IPS-20b (cell line): ENCODE measurements at regions not wholly inside any gene's neighbourhood (a gene's known extent, or its start where the extent isn't known, plus 50 kb on each side); places are given as distances from the start of the nearest gene placed in this dataset.
"Not testable (repeated sequence)": the region's sequence is repeated elsewhere in the genome, so short reads cannot be mapped to it uniquely, and the experiment has no call there.

Experiments
- H3K27ac ChIP-seq: one replicate; pipeline ENCODE4 v1.5.1; 2013; ENCODE audit warnings: low read length
- H3K27me3 ChIP-seq: 2 replicates; pipeline ENCODE4 v1.6.1; 2013; ENCODE audit warnings: mild to moderate bottlenecking, low read length, inconsistent platforms; ENCODE audit not compliant: insufficient read depth
- H3K36me3 ChIP-seq: 2 replicates; pipeline ENCODE4 v1.6.1; 2013; ENCODE audit warnings: low read depth, mild to moderate bottlenecking, inconsistent platforms, low read length, moderate library complexity; ENCODE audit not compliant: insufficient read depth
- H3K4me1 ChIP-seq: 2 replicates; pipeline ENCODE4 v1.6.1; 2013; ENCODE audit warnings: mild to moderate bottlenecking, control low read depth, inconsistent platforms, low read length, moderate library complexity; ENCODE audit not compliant: insufficient read depth
- H3K4me3 ChIP-seq: 2 replicates; pipeline ENCODE4 v1.5.1; 2013; ENCODE audit warnings: mild to moderate bottlenecking, low read length, inconsistent platforms
- H3K9ac ChIP-seq: 2 replicates; pipeline ENCODE4 v1.6.1; 2013; ENCODE audit warnings: low read depth, mild to moderate bottlenecking, inconsistent platforms, low read length, moderate library complexity
- H3K9me3 ChIP-seq: 2 replicates; pipeline ENCODE4 v1.6.1; 2013; ENCODE audit warnings: mild to moderate bottlenecking, low read depth, low read length, inconsistent platforms; ENCODE audit not compliant: insufficient read depth

- Histone ChIP-seq H3K27me3 (no peaks in the 10 kb centered on the region), H3K4me1 (0 out of 2 replicates have a peak, but pooled peaks cover 2% of the 10 kb centered on the region), H3K27ac (no peak overlapping the region), H3K4me3 (no peak overlapping the region), H3K9ac (no peak overlapping the region), H3K9me3 (peaks cover 25% of the 10 kb centered on the region), H3K36me3 (no peaks in the 10 kb centered on the region)
Observed at GRCh38 chr7:85685901-85686300, 499.0 kb upstream of the SEMA3D start.

- Histone ChIP-seq H3K27me3 (no peaks in the 10 kb centered on the region), H3K9me3 (peaks cover 33% of the 10 kb centered on the region), H3K27ac (no peak overlapping the region), H3K4me1 (0 out of 2 replicates have a peak, but pooled peaks cover 2% of the 10 kb centered on the region), H3K36me3 (no peaks in the 10 kb centered on the region), H3K9ac (no peak overlapping the region), H3K4me3 (no peak overlapping the region)
Observed at GRCh38 chr7:85682833-85683620, 496.2 kb upstream of the SEMA3D start.

GRCh38 chr7:85681241-85681640, 494.4 kb upstream of the SEMA3D start:
- Histone ChIP-seq H3K36me3 (no peaks in the 10 kb centered on the region), H3K9me3 (peaks cover 17% of the 10 kb centered on the region), H3K4me1 (0 out of 2 replicates have a peak, but pooled peaks cover 2% of the 10 kb centered on the region), H3K27me3 (no peaks in the 10 kb centered on the region), H3K27ac (no peak overlapping the region), H3K9ac (no peak overlapping the region), H3K4me3 (no peak overlapping the region)

- not testable (repeated sequence) for H3K4me1 ChIP-seq, H3K27me3 ChIP-seq, H3K36me3 ChIP-seq, H3K9ac ChIP-seq, H3K4me3 ChIP-seq, H3K9me3 ChIP-seq, H3K27ac ChIP-seq
Observed at GRCh38 chr7:85675093-85675492, 488.2 kb upstream of the SEMA3D start.

- Histone ChIP-seq H3K9me3 (no peaks in the 10 kb centered on the region), H3K9ac (no peak overlapping the region), H3K4me3 (no peak overlapping the region), H3K36me3 (no peaks in the 10 kb centered on the region), H3K4me1 (no peaks in the 10 kb centered on the region), H3K27ac (no peak overlapping the region), H3K27me3 (no peaks in the 10 kb centered on the region)
Observed at GRCh38 chr7:85673876-85674275, 487.0 kb upstream of the SEMA3D start.

- Histone ChIP-seq H3K27ac (no peak overlapping the region), H3K4me3 (no peak overlapping the region), H3K9me3 (no peaks in the 10 kb centered on the region), H3K4me1 (no peaks in the 10 kb centered on the region), H3K36me3 (no peaks in the 10 kb centered on the region), H3K27me3 (no peaks in the 10 kb centered on the region), H3K9ac (no peak overlapping the region)
Observed at GRCh38 chr7:85669225-85669624, 482.4 kb upstream of the SEMA3D start.

- no peaks in the 10 kb centered on the region for H3K9me3 ChIP-seq
- H3K36me3 ChIP-seq, result no peaks in the 10 kb centered on the region
- no peaks in the 10 kb centered on the region for H3K4me1 ChIP-seq
- no peak overlapping the region for H3K4me3 ChIP-seq
- H3K27me3 ChIP-seq, result no peaks in the 10 kb centered on the region
- H3K27ac ChIP-seq, result no peak overlapping the region
- H3K9ac ChIP-seq, result no peak overlapping the region
Observed at GRCh38 chr7:85664341-85664740, 477.5 kb upstream of the SEMA3D start.

- no peak overlapping the region for H3K27ac ChIP-seq
- H3K4me1 ChIP-seq, result no peaks in the 10 kb centered on the region
- no peak overlapping the region for H3K9ac ChIP-seq
- H3K4me3 ChIP-seq, result no peak overlapping the region
- H3K27me3 ChIP-seq, result no peaks in the 10 kb centered on the region
- H3K9me3 ChIP-seq, result no peaks in the 10 kb centered on the region
- no peaks in the 10 kb centered on the region for H3K36me3 ChIP-seq
Observed at GRCh38 chr7:85659364-85659763, 472.5 kb upstream of the SEMA3D start.

GRCh38 chr7:85655252-85655651, 468.4 kb upstream of the SEMA3D start:
- Histone ChIP-seq H3K4me1 (no peaks in the 10 kb centered on the region), H3K9me3 (no peaks in the 10 kb centered on the region), H3K27ac (no peak overlapping the region), H3K4me3 (no peak overlapping the region), H3K36me3 (no peaks in the 10 kb centered on the region), H3K9ac (no peak overlapping the region), H3K27me3 (no peaks in the 10 kb centered on the region)

GRCh38 chr7:85644272-85644671, 457.4 kb upstream of the SEMA3D start:
- H3K9me3 ChIP-seq, result no peaks in the 10 kb centered on the region
- H3K27me3 ChIP-seq, result no peaks in the 10 kb centered on the region
- no peak overlapping the region for H3K4me3 ChIP-seq
- H3K36me3 ChIP-seq, result no peaks in the 10 kb centered on the region
- no peak overlapping the region for H3K27ac ChIP-seq
- H3K9ac ChIP-seq, result no peak overlapping the region
- no peaks in the 10 kb centered on the region for H3K4me1 ChIP-seq

- no peak overlapping the region for H3K9ac ChIP-seq
- no peaks in the 10 kb centered on the region for H3K27me3 ChIP-seq
- H3K4me3 ChIP-seq, result no peak overlapping the region
- no peaks in the 10 kb centered on the region for H3K9me3 ChIP-seq
- no peak overlapping the region for H3K27ac ChIP-seq
- no peaks in the 10 kb centered on the region for H3K4me1 ChIP-seq
- no peaks in the 10 kb centered on the region for H3K36me3 ChIP-seq
Observed at GRCh38 chr7:85641331-85641730, 454.5 kb upstream of the SEMA3D start.

- Histone ChIP-seq H3K4me3 (no peak overlapping the region), H3K27ac (no peak overlapping the region), H3K9me3 (no peaks in the 10 kb centered on the region), H3K27me3 (no peaks in the 10 kb centered on the region), H3K4me1 (no peaks in the 10 kb centered on the region), H3K36me3 (no peaks in the 10 kb centered on the region), H3K9ac (no peak overlapping the region)
Observed at GRCh38 chr7:85638394-85638793, 451.5 kb upstream of the SEMA3D start.
